Testis (tissue), 2 donors: ENCODE measurements at regions not wholly inside any gene's neighbourhood (a gene's known extent, or its start where the extent isn't known, plus 50 kb on each side); places are given as distances from the start of the nearest gene placed in this dataset.

Experiments
- DNase-seq: peaks from one replicate; pipeline ENCODE4 v3.0.0-alpha.2; 2019
- H3K27ac ChIP-seq, 2 donors: fragments of 200-600 bp; sonication (generic); one replicate each; pipeline ENCODE4 v1.5.1; 2019
- H3K27me3 ChIP-seq: fragments of 200-600 bp; sonication (generic); one replicate; pipeline ENCODE4 v1.5.1; 2019
- H3K36me3 ChIP-seq: fragments of 200-600 bp; sonication (generic); one replicate; pipeline ENCODE4 v1.5.1; 2017; ENCODE audit warnings: low read depth; ENCODE audit errors: missing control alignments
- H3K4me1 ChIP-seq: fragments of 200-600 bp; sonication (generic); one replicate; pipeline ENCODE4 v1.5.1; 2019
- H3K4me3 ChIP-seq, 2 donors: fragments of 200-600 bp; sonication (generic); one replicate each; pipeline ENCODE4 v1.5.1; 2017 to 2019
- H3K9me3 ChIP-seq: fragments of 200-600 bp; sonication (generic); one replicate; pipeline ENCODE4 v1.5.1; 2017
- POLR2A ChIP-seq: fragments of 450-650 bp; IDR thresholded peaks from one replicate; pipeline ENCODE4 v1.6.1; 2017; ENCODE audit warnings: antibody characterized with exemption, mild to moderate bottlenecking, moderate library complexity
- WGBS, 2 donors: methylation state at CpG; one replicate each; pipeline ENCODE4 v1.1.5; 2018; 5-methylcytosine and 5-hydroxymethylcytosine counted together
- intact Hi-C: fragments of 100-400 bp; cut with DNase I; formaldehyde crosslinking; loops from one replicate; pipeline ENCODE4 v1.15.1; 2023; ENCODE audit warnings: low total_unique reads
- TF ChIP-seq, protein P1 (sequence below), 3 experiments: fragments of 450-650 bp in 2 of 3; fragments of 200-600 bp in 1 of 3; sonication (generic) in 1 of 3; IDR thresholded peaks; one replicate each; pipeline ENCODE4 v1.5.1; 2016 to 2019; ENCODE audit warnings: antibody characterized with exemption in 3 of 3, mild to moderate bottlenecking in 2 of 3, moderate library complexity in 1 of 3

DNA sequence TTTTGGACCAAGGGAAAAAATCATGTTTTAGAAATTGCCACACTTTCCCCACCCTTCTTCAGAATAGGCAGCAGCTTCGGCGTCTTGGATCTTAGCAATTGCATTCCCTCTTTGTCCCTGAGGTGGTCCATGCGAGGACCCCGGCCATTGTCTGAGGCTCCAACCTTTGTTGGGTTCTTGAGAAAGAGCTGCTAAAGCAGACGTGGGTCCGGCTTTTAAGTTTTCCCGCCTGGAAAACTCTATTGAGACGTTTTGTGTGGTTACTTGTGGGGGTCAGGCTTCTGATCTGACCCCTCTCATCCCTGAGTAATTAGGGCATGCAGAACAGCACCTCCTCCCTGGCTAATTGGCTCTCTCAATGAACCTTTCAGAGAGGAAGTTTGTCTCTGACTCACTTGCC is 509.6 kb upstream of the TNC start:
- Histone ChIP-seq H3K9me3 (no peaks in the 10 kb centered on the region), H3K4me1 (no peaks in the 10 kb centered on the region), H3K27me3 (no peaks in the 10 kb centered on the region), H3K27ac (no peak overlapping the region), H3K4me3 (no peak overlapping the region), H3K36me3 (no peaks in the 10 kb centered on the region)
- intact Hi-C loops: no loop called here
- 69 to 78% methylated on average over 8 of the region's 8 CpGs for WGBS, 2 donors
- no peak for DNase-seq
- TF ChIP-seq, protein P1, sequence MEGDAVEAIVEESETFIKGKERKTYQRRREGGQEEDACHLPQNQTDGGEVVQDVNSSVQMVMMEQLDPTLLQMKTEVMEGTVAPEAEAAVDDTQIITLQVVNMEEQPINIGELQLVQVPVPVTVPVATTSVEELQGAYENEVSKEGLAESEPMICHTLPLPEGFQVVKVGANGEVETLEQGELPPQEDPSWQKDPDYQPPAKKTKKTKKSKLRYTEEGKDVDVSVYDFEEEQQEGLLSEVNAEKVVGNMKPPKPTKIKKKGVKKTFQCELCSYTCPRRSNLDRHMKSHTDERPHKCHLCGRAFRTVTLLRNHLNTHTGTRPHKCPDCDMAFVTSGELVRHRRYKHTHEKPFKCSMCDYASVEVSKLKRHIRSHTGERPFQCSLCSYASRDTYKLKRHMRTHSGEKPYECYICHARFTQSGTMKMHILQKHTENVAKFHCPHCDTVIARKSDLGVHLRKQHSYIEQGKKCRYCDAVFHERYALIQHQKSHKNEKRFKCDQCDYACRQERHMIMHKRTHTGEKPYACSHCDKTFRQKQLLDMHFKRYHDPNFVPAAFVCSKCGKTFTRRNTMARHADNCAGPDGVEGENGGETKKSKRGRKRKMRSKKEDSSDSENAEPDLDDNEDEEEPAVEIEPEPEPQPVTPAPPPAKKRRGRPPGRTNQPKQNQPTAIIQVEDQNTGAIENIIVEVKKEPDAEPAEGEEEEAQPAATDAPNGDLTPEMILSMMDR (IDR thresholded peaks at IDR 0.05): no peak
- no peak for TF ChIP-seq POLR2A

DNA sequence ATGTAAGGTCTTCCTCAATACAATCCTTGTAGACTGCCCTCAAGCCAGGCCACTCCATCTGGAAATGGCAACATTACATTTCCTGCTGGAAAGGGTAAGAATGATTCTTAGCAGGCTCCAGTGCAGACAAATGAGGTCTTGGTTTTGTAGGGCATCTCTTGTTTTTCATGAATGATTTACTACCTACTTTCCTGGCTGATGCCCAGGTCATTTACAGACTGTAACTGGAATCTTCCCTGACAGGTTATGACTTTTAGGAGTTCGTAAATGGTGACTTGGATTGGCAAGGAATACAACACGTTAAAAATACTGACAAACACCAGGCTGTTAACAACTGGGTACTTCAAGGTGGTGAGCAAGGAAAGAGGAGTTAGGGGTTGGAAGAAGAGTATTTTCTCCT is 510.5 kb upstream of the TNC start:
- H3K4me3 ChIP-seq: no peak overlapping the region
- no peaks in the 10 kb centered on the region for H3K36me3 ChIP-seq
- H3K27me3 ChIP-seq: no peaks in the 10 kb centered on the region
- no peak for TF ChIP-seq POLR2A
- TF ChIP-seq, protein P1 (IDR thresholded peaks at IDR 0.05): no peak
- no peak overlapping the region for H3K27ac ChIP-seq
- no peak for DNase-seq
- H3K9me3 ChIP-seq: no peaks in the 10 kb centered on the region
- intact Hi-C loops: no loop called here
- H3K4me1 ChIP-seq: no peaks in the 10 kb centered on the region
- 53 to 61% methylated on average over 2 of the region's 2 CpGs for WGBS, 2 donors

DNA sequence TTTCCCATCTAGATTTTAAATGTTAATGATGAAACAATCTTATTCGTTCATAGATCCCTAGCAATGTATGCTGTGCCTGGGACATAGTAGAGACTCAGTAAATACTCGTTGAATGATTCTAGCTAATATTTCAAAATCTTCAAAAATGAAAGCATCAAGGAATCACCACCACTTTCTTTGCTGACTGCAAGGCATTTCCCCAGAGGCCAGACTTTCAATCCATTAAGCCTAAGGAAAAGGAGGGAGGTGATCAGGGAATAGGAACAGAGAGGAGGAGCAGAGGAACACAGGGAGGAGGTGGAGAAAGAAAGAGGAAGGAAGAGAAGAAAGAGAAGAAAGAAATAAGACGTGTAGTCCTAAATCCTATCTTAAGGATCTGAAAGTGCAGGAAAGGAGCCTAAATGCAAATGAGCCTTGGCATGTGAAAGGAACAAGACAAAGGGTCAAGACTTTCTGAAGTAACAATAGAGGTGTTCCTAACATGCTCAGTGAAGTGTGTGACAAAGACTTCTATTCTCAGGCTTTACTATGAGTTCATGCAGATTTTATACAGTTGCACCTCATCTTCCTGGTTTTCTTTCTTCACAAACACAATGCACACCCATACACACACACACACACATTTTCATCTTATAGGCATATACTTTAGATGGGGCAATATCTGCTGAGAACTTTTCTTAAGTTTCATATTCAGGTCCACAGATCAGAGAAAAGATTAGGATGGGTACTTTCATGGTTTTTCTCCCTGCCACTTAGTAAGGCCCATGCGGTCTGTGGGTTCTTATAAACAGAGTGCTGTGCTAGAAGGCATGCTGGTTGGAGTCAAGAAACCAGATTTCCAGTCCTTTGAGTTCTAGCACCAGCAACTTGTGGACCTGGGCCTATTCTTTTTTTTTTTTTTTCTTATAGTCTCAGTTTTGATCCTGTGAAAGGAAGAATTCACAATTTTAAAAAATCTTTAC is 512.2 kb upstream of the TNC start:
- H3K4me3 ChIP-seq: no peak overlapping the region
- no peaks in the 10 kb centered on the region for H3K9me3 ChIP-seq
- no peaks in the 10 kb centered on the region for H3K36me3 ChIP-seq
- TF ChIP-seq, protein P1 (IDR thresholded peaks at IDR 0.05): no peak
- no peak for TF ChIP-seq POLR2A
- no peaks in the 10 kb centered on the region for H3K27me3 ChIP-seq
- DNase-seq: no peak
- WGBS, 2 donors: 77% methylated on average over 4 of the region's 4 CpGs
- H3K4me1 ChIP-seq: no peaks in the 10 kb centered on the region
- no peak overlapping the region for H3K27ac ChIP-seq
- intact Hi-C loops: no loop called here

DNA sequence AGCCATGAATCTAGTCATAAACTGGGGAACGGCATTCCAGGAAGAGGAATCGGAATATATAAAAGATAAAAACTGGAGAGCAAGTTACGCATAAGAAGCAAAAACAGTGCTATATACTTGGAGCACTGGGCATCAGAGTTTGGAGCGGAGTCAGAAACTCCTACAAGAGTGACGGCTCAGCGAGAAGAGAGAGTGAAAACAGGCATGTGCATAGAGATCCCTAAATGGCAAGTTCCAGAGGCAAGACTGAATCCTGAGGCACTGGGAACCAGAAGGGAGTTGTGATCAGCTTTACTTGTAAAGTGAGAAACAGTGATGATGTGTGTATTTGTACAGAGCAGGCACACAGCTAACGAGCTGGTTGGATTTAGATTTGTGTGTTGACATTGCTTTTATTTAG is 514.4 kb upstream of the TNC start:
- H3K9me3 ChIP-seq: no peaks in the 10 kb centered on the region
- no peak overlapping the region for H3K4me3 ChIP-seq
- no peaks in the 10 kb centered on the region for H3K27me3 ChIP-seq
- no peaks in the 10 kb centered on the region for H3K4me1 ChIP-seq
- DNase-seq: no peak
- 88 to 89% methylated on average over 7 of the region's 7 CpGs for WGBS, 2 donors
- H3K36me3 ChIP-seq: no peaks in the 10 kb centered on the region
- TF ChIP-seq, protein P1 (IDR thresholded peaks at IDR 0.05): no peak
- TF ChIP-seq POLR2A: no peak
- no peak overlapping the region for H3K27ac ChIP-seq
- intact Hi-C loops: no loop called here

DNA sequence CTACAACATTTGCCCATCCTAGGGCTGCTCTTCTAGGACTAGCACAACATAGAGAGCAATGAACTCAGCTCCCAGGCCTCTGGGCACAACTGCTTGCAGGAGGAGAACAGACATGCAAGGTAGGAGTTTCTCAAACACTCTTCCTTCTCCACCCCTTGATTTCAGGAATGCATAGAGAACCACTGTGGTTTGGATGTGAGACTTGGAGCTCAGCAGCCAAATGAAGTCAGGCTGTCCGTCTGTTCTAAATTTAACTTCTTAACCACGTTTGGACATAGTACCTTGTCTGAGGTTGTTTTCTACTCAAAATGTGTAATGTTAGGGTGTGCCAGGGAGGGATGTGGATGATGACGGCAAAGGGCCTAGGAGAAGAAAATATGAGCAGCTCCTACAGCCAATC is 515.1 kb upstream of the TNC start:
- Histone ChIP-seq H3K27me3 (no peaks in the 10 kb centered on the region), H3K4me3 (no peak overlapping the region), H3K4me1 (no peaks in the 10 kb centered on the region), H3K36me3 (no peaks in the 10 kb centered on the region), H3K9me3 (no peaks in the 10 kb centered on the region), H3K27ac (no peak overlapping the region)
- WGBS, 2 donors: 72 to 83% methylated on average over 3 of the region's 3 CpGs
- intact Hi-C loops: no loop called here
- no peak for TF ChIP-seq POLR2A
- TF ChIP-seq, protein P1 (IDR thresholded peaks at IDR 0.05): no peak
- DNase-seq: no peak
